ENCODE measurements at regions not wholly inside any gene's neighbourhood (a gene's known extent, or its start where the extent isn't known, plus 50 kb on each side); places are given as distances from the start of the nearest gene placed in this dataset.

GRCh38 chr18:34594266-34594665 is 115.8 kb upstream of the DTNA start:
- peak; percentile 32 for DNase-seq (ENCODE audit: low spot score)

GRCh38 chr18:34595690-34596089 is 114.4 kb upstream of the DTNA start:
- no peak for DNase-seq (ENCODE audit: low spot score)

- DNase-seq (ENCODE audit: low spot score), result no peak
These were observed 111.9 kb upstream of the DTNA start for GRCh38 chr18:34598120-34598635.

GRCh38 chr18:34600158-34600557 is 109.9 kb upstream of the DTNA start:
- no peak for DNase-seq (ENCODE audit: low spot score)

- DNase-seq (ENCODE audit: low spot score), result no peak
These were observed 109.0 kb upstream of the DTNA start for GRCh38 chr18:34600874-34601656.

GRCh38 chr18:34604591-34604990 is 105.5 kb upstream of the DTNA start:
- DNase-seq (ENCODE audit: low spot score), result no peak

GRCh38 chr18:34606851-34607250 is 103.2 kb upstream of the DTNA start:
- no peak for DNase-seq (ENCODE audit: low spot score)

- no peak for DNase-seq (ENCODE audit: low spot score)
These were observed 102.0 kb upstream of the DTNA start for GRCh38 chr18:34608064-34608463.

GRCh38 chr18:34609986-34610648 is 100.0 kb upstream of the DTNA start:
- DNase-seq (ENCODE audit: low spot score), result no peak

GRCh38 chr18:34611904-34612303 is 98.2 kb upstream of the DTNA start:
- DNase-seq (ENCODE audit: low spot score), result no peak

- DNase-seq (ENCODE audit: low spot score), result no peak
These were observed 89.7 kb upstream of the DTNA start for GRCh38 chr18:34620258-34620861.

GRCh38 chr18:34623557-34623956 is 86.5 kb upstream of the DTNA start:
- DNase-seq (ENCODE audit: low spot score), result no peak

GRCh38 chr18:34624551-34624950 is 85.5 kb upstream of the DTNA start:
- DNase-seq (ENCODE audit: low spot score), result no peak

GRCh38 chr18:34626404-34627136 is 83.5 kb upstream of the DTNA start:
- no peak for DNase-seq (ENCODE audit: low spot score)

- DNase-seq (ENCODE audit: low spot score), result no peak
These were observed 82.8 kb upstream of the DTNA start for GRCh38 chr18:34627137-34627920.

- DNase-seq (ENCODE audit: low spot score), result no peak
These were observed 78.8 kb upstream of the DTNA start for GRCh38 chr18:34631093-34631966.

GRCh38 chr18:34632321-34632720 is 77.8 kb upstream of the DTNA start:
- peak; percentile 21 for DNase-seq (ENCODE audit: low spot score)

GRCh38 chr18:34633368-34633767 is 76.7 kb upstream of the DTNA start:
- DNase-seq (ENCODE audit: low spot score), result no peak

- no peak for DNase-seq (ENCODE audit: low spot score)
These were observed 72.8 kb upstream of the DTNA start for GRCh38 chr18:34637094-34637801.

- DNase-seq (ENCODE audit: low spot score), result no peak
These were observed 70.4 kb upstream of the DTNA start for GRCh38 chr18:34639687-34640086.
